ENCODE measurements at regions not wholly inside any gene's neighbourhood (a gene's known extent, or its start where the extent isn't known, plus 50 kb on each side); places are given as distances from the start of the nearest gene placed in this dataset.

DNA sequence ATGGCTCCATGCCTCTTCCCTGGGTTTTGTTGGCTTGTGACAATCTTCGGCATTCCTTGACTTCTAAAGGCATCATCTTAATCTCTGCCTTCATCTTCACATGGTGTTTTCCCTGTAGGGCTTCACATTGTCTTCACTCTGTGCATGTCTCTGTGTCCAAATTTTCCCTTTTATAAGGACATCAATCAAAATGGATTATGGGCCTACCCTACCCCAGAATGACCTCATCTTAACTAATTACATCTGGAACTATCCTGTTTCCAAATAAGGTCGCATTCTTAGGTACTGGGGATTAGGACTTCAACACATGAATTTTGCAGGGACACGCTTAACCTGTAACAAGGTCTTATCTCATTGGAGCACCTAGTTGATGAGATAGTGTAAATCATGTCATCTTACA, 290.3 kb upstream of the KLF12 start:
- TF ChIP-seq, protein P1, sequence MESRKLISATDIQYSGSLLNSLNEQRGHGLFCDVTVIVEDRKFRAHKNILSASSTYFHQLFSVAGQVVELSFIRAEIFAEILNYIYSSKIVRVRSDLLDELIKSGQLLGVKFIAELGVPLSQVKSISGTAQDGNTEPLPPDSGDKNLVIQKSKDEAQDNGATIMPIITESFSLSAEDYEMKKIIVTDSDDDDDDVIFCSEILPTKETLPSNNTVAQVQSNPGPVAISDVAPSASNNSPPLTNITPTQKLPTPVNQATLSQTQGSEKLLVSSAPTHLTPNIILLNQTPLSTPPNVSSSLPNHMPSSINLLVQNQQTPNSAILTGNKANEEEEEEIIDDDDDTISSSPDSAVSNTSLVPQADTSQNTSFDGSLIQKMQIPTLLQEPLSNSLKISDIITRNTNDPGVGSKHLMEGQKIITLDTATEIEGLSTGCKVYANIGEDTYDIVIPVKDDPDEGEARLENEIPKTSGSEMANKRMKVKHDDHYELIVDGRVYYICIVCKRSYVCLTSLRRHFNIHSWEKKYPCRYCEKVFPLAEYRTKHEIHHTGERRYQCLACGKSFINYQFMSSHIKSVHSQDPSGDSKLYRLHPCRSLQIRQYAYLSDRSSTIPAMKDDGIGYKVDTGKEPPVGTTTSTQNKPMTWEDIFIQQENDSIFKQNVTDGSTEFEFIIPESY (IDR thresholded peaks at IDR 0.05): no peak
- TF ChIP-seq, protein P2, sequence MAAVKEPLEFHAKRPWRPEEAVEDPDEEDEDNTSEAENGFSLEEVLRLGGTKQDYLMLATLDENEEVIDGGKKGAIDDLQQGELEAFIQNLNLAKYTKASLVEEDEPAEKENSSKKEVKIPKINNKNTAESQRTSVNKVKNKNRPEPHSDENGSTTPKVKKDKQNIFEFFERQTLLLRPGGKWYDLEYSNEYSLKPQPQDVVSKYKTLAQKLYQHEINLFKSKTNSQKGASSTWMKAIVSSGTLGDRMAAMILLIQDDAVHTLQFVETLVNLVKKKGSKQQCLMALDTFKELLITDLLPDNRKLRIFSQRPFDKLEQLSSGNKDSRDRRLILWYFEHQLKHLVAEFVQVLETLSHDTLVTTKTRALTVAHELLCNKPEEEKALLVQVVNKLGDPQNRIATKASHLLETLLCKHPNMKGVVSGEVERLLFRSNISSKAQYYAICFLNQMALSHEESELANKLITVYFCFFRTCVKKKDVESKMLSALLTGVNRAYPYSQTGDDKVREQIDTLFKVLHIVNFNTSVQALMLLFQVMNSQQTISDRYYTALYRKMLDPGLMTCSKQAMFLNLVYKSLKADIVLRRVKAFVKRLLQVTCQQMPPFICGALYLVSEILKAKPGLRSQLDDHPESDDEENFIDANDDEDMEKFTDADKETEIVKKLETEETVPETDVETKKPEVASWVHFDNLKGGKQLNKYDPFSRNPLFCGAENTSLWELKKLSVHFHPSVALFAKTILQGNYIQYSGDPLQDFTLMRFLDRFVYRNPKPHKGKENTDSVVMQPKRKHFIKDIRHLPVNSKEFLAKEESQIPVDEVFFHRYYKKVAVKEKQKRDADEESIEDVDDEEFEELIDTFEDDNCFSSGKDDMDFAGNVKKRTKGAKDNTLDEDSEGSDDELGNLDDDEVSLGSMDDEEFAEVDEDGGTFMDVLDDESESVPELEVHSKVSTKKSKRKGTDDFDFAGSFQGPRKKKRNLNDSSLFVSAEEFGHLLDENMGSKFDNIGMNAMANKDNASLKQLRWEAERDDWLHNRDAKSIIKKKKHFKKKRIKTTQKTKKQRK (IDR thresholded peaks at IDR 0.05; ENCODE audit: low read depth, low read length): no peak
- TF ChIP-seq, protein P3, sequence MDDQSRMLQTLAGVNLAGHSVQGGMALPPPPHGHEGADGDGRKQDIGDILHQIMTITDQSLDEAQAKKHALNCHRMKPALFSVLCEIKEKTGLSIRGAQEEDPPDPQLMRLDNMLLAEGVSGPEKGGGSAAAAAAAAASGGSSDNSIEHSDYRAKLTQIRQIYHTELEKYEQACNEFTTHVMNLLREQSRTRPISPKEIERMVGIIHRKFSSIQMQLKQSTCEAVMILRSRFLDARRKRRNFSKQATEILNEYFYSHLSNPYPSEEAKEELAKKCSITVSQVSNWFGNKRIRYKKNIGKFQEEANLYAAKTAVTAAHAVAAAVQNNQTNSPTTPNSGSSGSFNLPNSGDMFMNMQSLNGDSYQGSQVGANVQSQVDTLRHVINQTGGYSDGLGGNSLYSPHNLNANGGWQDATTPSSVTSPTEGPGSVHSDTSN (IDR thresholded peaks at IDR 0.05; ENCODE audit: insufficient replicate concordance, low read depth, low read length): no peak
- no peak for TF ChIP-seq MTA2 (IDR thresholded peaks at IDR 0.05; ENCODE audit: low read depth)
